ENCODE measurements at regions not wholly inside any gene's neighbourhood (a gene's known extent, or its start where the extent isn't known, plus 50 kb on each side); places are given as distances from the start of the nearest gene placed in this dataset.
"Not testable (repeated sequence)": the region's sequence is repeated elsewhere in the genome, so short reads cannot be mapped to it uniquely, and the experiment has no call there.

DNA sequence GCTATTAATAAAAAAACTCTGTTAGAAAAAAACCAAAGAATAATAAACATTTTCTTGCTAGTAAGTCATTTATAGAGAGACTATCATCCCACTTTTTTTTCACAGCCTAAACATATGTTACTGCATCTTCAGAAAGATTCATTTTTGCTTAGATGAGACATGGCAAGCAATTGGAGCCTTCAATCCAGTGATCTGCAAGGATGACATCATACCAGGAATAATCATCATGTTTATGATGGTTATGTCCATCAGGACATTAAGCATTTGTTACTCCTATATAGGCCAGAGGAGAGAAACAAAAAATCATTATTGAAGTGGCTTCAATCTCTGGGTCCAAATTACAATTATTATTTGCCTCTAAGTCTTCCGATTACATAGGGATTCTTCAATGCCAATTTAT is 626.3 kb upstream of the CCNG1 start:
- no peak for DNase-seq

DNA sequence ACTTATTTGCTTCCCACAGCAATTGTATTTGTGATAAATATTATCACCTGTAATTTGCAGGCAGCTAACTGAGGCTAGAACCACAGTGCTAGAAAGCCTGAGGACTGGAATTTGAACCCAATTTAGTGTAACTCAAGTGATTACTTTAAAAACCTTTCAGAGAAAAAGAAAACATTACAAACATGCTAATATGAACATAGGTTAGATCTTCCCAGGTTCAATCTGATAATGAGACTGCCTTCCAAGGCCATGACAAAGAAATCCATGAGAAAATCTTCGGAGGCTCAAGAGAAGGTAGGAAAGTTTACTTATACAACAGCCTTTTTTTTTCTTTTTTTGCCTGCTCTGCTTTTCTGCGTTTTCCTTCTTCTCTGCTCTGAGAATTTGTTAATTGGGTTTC is 620.6 kb upstream of the CCNG1 start:
- DNase-seq: no peak

GRCh38 chr5:162817364-162817763 is 620.0 kb upstream of the CCNG1 start:
- DNase-seq: no peak

DNA sequence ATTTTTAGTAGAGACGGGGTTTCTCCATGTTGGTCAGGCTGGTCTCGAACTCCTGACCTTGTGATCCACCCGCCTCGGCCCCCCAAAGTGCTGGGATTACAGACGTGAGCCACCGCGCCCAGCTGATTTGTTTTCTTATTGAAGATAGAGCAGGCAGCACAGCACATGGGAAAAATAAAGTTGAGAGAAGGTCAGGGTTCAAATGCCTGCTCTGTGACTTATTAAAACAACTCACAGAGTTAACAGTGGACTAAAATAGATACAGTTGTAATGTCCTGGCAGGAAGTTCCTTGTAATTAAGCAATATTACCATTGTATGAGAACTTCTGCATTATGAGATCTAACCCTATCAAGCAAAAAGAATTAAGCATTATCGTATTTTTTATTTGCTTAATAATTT is 615.7 kb upstream of the CCNG1 start:
- DNase-seq: not testable (repeated sequence)

GRCh38 chr5:162824360-162824759 is 613.0 kb upstream of the CCNG1 start:
- no peak for DNase-seq

- DNase-seq: no peak
Observed at GRCh38 chr5:162837155-162837554, 600.2 kb upstream of the CCNG1 start.

GRCh38 chr5:162842727-162843126 is 594.7 kb upstream of the CCNG1 start:
- no peak for DNase-seq

DNA sequence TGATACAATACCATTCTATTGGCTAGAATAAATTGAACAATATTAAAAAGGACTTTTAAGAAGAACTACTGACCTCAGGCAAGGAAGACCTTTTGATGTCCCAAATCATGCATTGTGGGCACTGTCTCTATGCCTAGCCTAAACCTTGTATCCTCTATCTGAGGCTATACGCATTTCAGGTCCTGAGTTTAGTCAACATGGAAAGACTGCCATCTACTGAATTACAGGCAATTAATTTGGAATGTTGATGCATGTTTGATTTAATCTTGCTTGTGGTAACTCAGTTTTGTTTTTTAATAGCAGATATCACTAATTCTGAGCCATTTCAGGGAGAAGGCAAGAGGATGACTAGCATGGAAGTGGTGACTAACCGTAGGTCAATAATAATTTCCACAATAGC is 585.3 kb upstream of the CCNG1 start:
- no peak for DNase-seq

- no peak for DNase-seq
Observed at GRCh38 chr5:162858770-162859169, 578.6 kb upstream of the CCNG1 start.

GRCh38 chr5:162870966-162871365 is 566.4 kb upstream of the CCNG1 start:
- DNase-seq: no peak

DNA sequence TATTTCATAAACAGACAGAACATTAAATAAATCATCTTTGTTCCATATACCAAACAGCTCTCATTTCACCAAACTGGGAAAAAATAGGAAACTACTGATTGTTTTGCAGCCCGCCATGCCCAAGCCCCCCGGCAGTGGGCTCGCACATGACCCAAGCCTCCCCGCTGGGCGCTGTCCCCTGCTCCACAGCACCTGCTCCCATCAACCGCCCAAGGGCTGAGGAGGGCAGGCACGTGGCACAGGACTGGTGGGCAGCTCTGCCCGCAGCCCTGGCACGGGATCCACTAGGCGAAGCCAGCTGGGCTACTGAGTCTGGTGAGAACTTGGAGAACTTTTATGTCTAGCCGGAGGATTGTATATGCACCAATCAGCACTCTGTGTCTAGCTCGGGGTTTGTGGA is 554.8 kb upstream of the CCNG1 start:
- DNase-seq: no peak

DNA sequence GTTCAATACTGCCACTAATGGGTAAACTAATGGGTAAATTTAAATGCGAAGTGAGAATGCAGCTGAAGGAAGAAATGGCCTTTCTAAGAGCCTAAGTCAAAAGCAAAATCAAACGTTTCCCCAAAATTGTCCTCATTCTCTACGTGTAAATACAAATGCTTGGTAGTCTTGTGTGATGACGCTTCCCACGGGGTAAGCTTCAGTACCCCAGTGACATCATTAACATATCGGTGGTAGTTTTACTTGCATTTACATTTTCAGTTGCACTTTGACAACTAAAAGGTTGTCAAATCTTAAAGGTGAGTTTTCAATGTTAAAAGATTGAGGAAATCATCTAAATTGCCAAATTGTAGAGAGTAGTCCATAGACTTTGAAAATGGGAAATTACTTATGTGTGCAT is 550.7 kb upstream of the CCNG1 start:
- DNase-seq: no peak

- DNase-seq: no peak
Observed at GRCh38 chr5:162888268-162888667, 549.1 kb upstream of the CCNG1 start.

DNA sequence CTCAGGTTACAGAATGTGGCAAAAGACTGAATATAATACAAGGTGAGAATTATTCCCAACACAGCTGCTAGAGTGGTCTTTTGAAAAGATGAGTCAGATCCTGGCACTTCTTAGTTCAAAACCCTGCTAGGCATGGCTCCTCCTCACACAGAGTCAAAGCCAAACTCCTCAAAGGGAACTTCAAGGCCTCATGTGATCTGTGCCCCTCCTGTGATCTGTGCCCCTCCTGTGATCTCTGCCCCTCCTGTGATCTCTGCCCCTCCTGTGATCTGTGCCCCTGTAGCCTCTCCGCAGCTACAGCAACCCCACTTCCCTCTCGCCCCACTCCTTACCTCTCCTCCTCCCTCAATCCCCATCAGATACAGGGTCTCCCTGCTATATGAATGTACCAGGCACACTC is 525.5 kb upstream of the CCNG1 start:
- DNase-seq: no peak

DNA sequence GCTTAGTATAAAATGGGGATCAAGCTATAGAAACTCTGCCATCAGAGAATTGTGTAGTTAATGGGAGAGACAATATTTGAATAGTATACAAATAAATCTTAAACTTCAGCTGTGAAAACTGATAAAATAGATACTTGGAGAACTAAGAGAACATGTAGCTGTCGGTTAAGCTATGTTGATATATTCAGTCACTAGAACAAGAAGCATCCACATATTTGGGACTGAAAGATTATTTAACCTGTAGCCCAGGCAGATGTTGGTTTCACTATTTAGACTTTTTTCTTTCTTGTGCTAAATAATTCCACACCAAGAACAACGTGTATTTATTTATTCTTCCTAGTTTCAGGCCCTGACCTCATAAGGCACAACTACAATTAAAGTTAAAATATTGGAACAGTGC is 521.0 kb upstream of the CCNG1 start:
- no peak for DNase-seq

- no peak for DNase-seq
Observed at GRCh38 chr5:162929104-162929503, 508.3 kb upstream of the CCNG1 start.

GRCh38 chr5:162931501-162931900 is 505.9 kb upstream of the CCNG1 start:
- DNase-seq: no peak

DNA sequence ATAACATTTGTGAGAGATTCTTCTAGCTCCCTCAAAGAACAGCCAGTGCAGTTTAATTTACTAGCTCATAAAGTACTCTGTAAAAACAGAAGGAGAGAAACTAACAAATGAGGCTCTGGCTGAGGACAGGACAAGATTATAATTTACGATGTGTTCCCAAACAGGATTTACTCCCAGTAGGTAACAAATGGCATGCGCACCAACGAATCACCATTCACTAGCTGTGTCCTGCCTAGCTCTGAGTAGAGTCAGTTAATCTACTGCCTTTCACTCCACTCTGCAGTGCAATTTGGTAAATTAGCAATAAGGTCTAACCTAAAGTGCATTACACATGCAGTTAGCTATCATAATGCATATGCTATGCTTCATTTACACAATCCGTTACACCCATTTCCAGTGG is 497.4 kb upstream of the CCNG1 start:
- no peak for DNase-seq

DNA sequence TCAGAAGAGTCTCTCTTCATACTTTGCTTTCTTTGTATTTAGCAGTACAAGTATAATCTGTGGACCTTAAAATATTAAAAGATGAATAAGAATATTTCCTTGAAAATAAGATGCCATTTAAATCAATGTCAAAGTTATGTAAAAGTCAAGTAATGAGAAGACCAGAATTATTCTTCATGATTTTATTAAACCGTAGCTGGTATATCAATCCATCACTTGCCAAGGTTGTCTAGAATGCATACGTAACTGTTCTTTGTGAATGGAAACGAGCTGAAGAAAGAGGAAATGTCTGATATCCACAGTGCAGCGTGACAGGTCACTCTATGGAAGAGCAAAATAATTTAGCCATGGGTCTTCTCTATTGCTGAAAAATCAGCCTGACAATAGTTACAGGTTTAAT is 488.7 kb upstream of the CCNG1 start:
- DNase-seq: no peak

DNA sequence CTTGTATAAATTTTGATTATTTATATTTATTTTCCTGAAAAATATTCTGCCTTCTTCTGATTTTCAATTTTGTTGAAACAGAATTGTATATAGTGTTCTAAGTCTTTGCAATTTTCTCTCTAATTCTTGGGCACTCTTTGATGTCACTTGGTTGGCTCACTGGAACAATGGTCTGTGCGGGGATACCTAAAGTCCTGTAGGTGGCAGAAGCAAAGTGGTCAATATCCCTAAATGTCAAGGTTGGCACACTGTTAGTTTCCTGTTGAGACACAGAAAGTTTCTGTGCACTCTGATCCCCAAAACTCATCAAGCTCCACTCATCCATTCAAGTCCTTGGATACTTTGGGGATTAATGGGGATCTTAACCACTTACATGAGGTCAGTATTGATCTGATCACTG is 480.8 kb upstream of the CCNG1 start:
- no peak for DNase-seq

DNA sequence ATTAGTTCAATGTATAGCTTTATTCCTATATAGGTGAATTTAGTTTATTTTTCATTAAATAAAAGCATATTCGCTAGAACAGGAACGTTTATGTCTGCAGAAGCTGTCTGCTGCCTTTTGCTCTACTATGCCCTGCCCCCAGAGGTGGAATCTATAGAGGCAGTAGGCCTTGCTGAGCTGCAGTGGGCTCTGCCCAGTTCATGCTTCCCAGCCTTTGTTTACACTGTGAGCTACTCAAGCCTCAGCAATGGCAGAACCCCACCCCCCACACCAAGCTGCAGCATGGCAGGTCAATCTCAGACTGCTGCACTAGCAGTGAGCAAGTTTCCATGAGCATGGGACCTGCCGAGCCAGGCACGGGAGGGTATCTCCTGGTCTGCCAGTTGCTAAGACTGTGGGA is 473.3 kb upstream of the CCNG1 start:
- not testable (repeated sequence) for DNase-seq

- no peak for DNase-seq
Observed at GRCh38 chr5:162990063-162990462, 447.3 kb upstream of the CCNG1 start.

- no peak for DNase-seq
Observed at GRCh38 chr5:162990856-162991497, 446.4 kb upstream of the CCNG1 start.

- DNase-seq: no peak
Observed at GRCh38 chr5:162995568-162995967, 441.8 kb upstream of the CCNG1 start.

DNA sequence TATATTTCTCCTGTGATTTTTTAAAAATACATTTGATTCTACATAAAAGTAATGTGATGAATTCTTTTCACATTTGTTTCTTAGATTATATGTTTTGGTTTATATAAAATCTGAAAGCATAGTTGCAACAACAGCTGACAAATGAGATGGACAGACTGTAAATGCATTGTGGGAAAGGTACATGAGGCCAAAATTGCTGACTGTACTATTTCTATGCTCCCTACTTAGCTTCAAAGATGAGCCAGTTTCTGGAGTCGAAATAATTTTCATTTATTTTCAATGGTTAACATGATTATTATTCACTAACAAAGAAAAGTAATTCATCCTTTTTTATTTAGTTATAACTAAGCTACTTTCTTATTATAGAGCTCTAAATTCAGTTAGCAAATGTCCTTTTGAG is 441.3 kb upstream of the CCNG1 start:
- DNase-seq: no peak

DNA sequence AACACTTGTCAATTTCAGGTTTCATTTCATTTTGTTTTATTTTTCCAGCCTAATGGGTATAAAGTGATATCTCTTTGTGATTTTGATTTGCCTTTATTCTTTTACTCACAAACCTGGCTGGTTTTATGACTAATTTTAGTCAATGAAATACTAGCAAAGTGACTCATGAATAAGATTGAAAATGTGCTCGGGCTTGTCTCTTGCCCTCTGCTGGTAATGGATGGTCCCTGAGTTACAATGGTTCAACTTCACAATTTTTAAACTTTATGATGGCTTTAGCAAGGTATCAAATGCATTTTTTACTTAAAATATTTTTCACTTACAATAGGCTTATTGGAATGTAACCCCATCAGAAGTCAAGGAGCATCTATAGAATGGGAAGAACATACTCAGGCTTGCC is 431.4 kb upstream of the CCNG1 start:
- no peak for DNase-seq
